ENCODE measurements at regions not wholly inside any gene's neighbourhood (a gene's known extent, or its start where the extent isn't known, plus 50 kb on each side); places are given as distances from the start of the nearest gene placed in this dataset.

GRCh38 chr10:43707770-43708169, 59.1 kb upstream of the ZNF32 start:
- Histone ChIP-seq H3K4me3 (no peak overlapping the region), H3K27me3 (no peaks in the 10 kb centered on the region), H3K36me3 (no peaks in the 10 kb centered on the region), H3K27ac (peak overlapping the region; percentile 5 to 69), H3K4me1 (peaks cover 0 to 2% of the 10 kb centered on the region in 2 donors), H3K9me3 (no peaks in the 10 kb centered on the region)
- TF ChIP-seq CTCF (IDR thresholded peaks at IDR 0.05), result no peak
- intact Hi-C loops (cut with DNase I), result no loop called here
- peak; percentile 52 for ATAC-seq
- DNase-seq, result peak in 2 of 4 donors; percentile 27 to 48

- Histone ChIP-seq H3K27ac (no peak overlapping the region), H3K4me3 (no peak overlapping the region), H3K36me3 (no peaks in the 10 kb centered on the region), H3K27me3 (no peaks in the 10 kb centered on the region), H3K9me3 (no peaks in the 10 kb centered on the region), H3K4me1 (peaks cover 0 to 2% of the 10 kb centered on the region in 2 donors)
- TF ChIP-seq CTCF (IDR thresholded peaks at IDR 0.05), result no peak
- DNase-seq, result no peak
- no peak for ATAC-seq
- intact Hi-C loops (cut with DNase I), result no loop called here
These were observed 57.5 kb upstream of the ZNF32 start for GRCh38 chr10:43706166-43706565.

- TF ChIP-seq CTCF (IDR thresholded peaks at IDR 0.05), result no peak
- ATAC-seq, result no peak
- peak in 1 of 4 donors; percentile 58 for DNase-seq
- Histone ChIP-seq H3K36me3 (no peaks in the 10 kb centered on the region), H3K27ac (no peak overlapping the region), H3K9me3 (no peaks in the 10 kb centered on the region), H3K4me1 (peaks cover 0 to under 1% of the 10 kb centered on the region in 2 donors), H3K27me3 (no peaks in the 10 kb centered on the region), H3K4me3 (no peak overlapping the region)
- intact Hi-C loops (cut with DNase I), result no loop called here
These were observed 54.6 kb upstream of the ZNF32 start for GRCh38 chr10:43703286-43703685.

GRCh38 chr10:43702936-43703281, 54.2 kb upstream of the ZNF32 start:
- Histone ChIP-seq H3K27ac (no peak overlapping the region), H3K36me3 (no peaks in the 10 kb centered on the region), H3K27me3 (no peaks in the 10 kb centered on the region), H3K9me3 (no peaks in the 10 kb centered on the region), H3K4me1 (no peaks in the 10 kb centered on the region), H3K4me3 (no peak overlapping the region)
- intact Hi-C loops (cut with DNase I), result no loop called here
- TF ChIP-seq CTCF (IDR thresholded peaks at IDR 0.05), result no peak
- ATAC-seq, result no peak
- DNase-seq, result peak in 1 of 4 donors; percentile 74

GRCh38 chr10:43702213-43702935, 53.7 kb upstream of the ZNF32 start:
- no peaks in the 10 kb centered on the region for H3K9me3 ChIP-seq
- no peak overlapping the region for H3K27ac ChIP-seq
- no peak for TF ChIP-seq CTCF (IDR thresholded peaks at IDR 0.05)
- H3K36me3 ChIP-seq, result no peaks in the 10 kb centered on the region
- peak in 1 of 4 donors; percentile 67 for DNase-seq
- H3K4me1 ChIP-seq, result no peaks in the 10 kb centered on the region
- H3K4me3 ChIP-seq, result no peak overlapping the region
- H3K27me3 ChIP-seq, result no peaks in the 10 kb centered on the region
- no peak for ATAC-seq
- intact Hi-C loops (cut with DNase I), result no loop called here
